ENCODE measurements at regions not wholly inside any gene's neighbourhood (a gene's known extent, or its start where the extent isn't known, plus 50 kb on each side); places are given as distances from the start of the nearest gene placed in this dataset.

DNA sequence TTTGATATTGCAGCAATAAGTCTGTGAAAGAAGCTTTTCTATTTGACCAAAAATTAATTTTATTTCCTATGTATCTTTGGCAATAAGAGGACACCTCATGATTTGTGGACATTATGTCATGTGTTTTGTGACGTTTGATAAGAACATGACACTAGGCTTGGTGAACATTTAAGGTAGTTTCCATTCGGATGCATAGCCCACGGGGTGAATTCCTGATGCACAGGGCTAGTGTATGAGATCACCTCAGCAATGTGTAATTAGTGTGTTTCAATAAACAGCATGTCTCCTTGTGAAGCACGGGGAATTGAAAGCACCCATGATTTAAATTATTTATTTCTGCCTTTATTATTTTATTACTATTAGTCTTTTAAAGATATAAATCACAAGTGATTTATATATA, 146.1 kb upstream of the LINC00305 start:
- Histone ChIP-seq H3K4me2 (ENCODE audit: low read length) (no peak overlapping the region), H3K36me3 (ENCODE audit: insufficient read depth, low read length) (no peaks in the 10 kb centered on the region), H3K9me3 (replicated peaks; ENCODE audit: low read length) (peaks cover 8% of the 10 kb centered on the region), H3K4me1 (ENCODE audit: control insufficient read depth, insufficient read depth, low read length) (no peaks in the 10 kb centered on the region), H3K9ac (ENCODE audit: low read depth, low read length) (no peak overlapping the region), H3K4me3 (ENCODE audit: low read length) (no peak overlapping the region), H3K27me3 (ENCODE audit: control insufficient read depth, insufficient read depth, low read length) (no peaks in the 10 kb centered on the region)

DNA sequence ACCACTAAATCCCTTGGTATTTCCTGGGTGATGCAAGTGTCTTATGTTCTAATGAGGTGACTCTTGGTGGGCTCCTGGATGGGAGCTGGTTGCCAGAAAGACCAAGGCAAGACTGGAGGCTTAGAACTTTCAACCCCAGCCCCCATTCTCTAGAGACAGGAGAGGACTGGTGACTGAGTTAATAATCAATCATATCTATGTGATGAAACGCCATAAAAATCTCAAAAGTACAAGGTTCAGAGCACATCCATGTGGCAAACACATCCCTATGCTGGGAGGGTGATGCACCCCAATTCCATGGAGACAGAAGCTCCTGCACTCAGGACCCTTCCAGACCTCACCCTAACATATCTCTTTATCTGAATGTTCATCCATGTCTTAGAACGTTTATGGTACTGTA, 139.5 kb upstream of the LINC00305 start:
- H3K4me3 ChIP-seq (ENCODE audit: low read length): no peak overlapping the region
- H3K9me3 ChIP-seq (replicated peaks; ENCODE audit: low read length): peaks cover 15% of the 10 kb centered on the region
- H3K36me3 ChIP-seq (ENCODE audit: insufficient read depth, low read length): no peaks in the 10 kb centered on the region
- H3K4me1 ChIP-seq (ENCODE audit: control insufficient read depth, insufficient read depth, low read length): no peaks in the 10 kb centered on the region
- H3K9ac ChIP-seq (ENCODE audit: low read depth, low read length): no peak overlapping the region
- no peak overlapping the region for H3K4me2 ChIP-seq (ENCODE audit: low read length)
- no peaks in the 10 kb centered on the region for H3K27me3 ChIP-seq (ENCODE audit: control insufficient read depth, insufficient read depth, low read length)

DNA sequence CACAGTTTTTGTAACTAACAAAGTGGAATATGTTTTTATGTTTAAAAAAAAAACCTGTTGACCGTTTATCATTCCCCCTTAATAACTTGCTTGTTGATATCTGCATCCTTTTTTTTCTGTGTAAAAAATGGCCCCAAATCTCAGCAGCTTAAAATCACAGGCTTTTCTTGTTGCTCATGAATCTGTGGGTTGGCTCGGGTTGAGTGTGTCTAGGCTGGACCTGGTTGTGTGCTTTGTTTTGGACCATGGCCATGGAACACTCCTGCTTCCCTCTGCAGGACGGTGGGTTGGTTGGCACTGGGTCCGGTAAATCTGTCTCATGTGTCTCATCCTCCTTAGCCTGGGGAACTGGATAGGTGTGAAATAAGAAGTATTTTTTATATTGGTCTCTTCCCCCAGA, 139.0 kb upstream of the LINC00305 start:
- H3K9me3 ChIP-seq (replicated peaks; ENCODE audit: low read length): peaks cover 15% of the 10 kb centered on the region
- no peaks in the 10 kb centered on the region for H3K36me3 ChIP-seq (ENCODE audit: insufficient read depth, low read length)
- H3K4me2 ChIP-seq (ENCODE audit: low read length): no peak overlapping the region
- no peaks in the 10 kb centered on the region for H3K4me1 ChIP-seq (ENCODE audit: control insufficient read depth, insufficient read depth, low read length)
- H3K27me3 ChIP-seq (ENCODE audit: control insufficient read depth, insufficient read depth, low read length): no peaks in the 10 kb centered on the region
- no peak overlapping the region for H3K4me3 ChIP-seq (ENCODE audit: low read length)
- H3K9ac ChIP-seq (ENCODE audit: low read depth, low read length): no peak overlapping the region

- H3K9ac ChIP-seq (ENCODE audit: low read depth, low read length): no peak overlapping the region
- H3K4me3 ChIP-seq (ENCODE audit: low read length): no peak overlapping the region
- H3K4me1 ChIP-seq (ENCODE audit: control insufficient read depth, insufficient read depth, low read length): no peaks in the 10 kb centered on the region
- H3K27me3 ChIP-seq (ENCODE audit: control insufficient read depth, insufficient read depth, low read length): no peaks in the 10 kb centered on the region
- peaks cover 5% of the 10 kb centered on the region for H3K9me3 ChIP-seq (replicated peaks; ENCODE audit: low read length)
- H3K36me3 ChIP-seq (ENCODE audit: insufficient read depth, low read length): no peaks in the 10 kb centered on the region
- H3K4me2 ChIP-seq (ENCODE audit: low read length): no peak overlapping the region
Measured at GRCh38 chr18:64283059-64283458, 134.2 kb upstream of the LINC00305 start.

DNA sequence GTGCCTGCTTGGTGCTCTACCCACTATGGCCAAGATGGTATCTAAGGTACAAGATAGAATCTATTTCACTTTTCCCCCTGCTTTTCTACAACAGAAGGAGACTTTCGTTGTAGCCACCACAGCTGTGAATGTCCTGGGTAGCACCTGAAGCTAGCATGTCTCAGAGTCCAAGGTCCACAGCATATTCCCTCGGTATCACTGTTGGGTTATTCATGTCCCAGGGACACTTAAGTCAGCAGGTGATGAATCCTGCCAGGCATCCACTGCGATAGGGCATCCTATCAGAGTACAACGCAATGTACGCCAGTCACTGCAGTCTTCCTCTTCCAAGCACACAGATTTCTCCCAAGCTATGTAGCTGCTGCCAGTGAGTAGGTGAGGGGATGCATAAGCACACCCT, 129.1 kb upstream of the LINC00305 start:
- no peaks in the 10 kb centered on the region for H3K4me1 ChIP-seq (ENCODE audit: control insufficient read depth, insufficient read depth, low read length)
- no peak overlapping the region for H3K4me3 ChIP-seq (ENCODE audit: low read length)
- no peak overlapping the region for H3K9ac ChIP-seq (ENCODE audit: low read depth, low read length)
- no peaks in the 10 kb centered on the region for H3K36me3 ChIP-seq (ENCODE audit: insufficient read depth, low read length)
- H3K4me2 ChIP-seq (ENCODE audit: low read length): no peak overlapping the region
- H3K9me3 ChIP-seq (replicated peaks; ENCODE audit: low read length): peaks cover 8% of the 10 kb centered on the region
- no peaks in the 10 kb centered on the region for H3K27me3 ChIP-seq (ENCODE audit: control insufficient read depth, insufficient read depth, low read length)

DNA sequence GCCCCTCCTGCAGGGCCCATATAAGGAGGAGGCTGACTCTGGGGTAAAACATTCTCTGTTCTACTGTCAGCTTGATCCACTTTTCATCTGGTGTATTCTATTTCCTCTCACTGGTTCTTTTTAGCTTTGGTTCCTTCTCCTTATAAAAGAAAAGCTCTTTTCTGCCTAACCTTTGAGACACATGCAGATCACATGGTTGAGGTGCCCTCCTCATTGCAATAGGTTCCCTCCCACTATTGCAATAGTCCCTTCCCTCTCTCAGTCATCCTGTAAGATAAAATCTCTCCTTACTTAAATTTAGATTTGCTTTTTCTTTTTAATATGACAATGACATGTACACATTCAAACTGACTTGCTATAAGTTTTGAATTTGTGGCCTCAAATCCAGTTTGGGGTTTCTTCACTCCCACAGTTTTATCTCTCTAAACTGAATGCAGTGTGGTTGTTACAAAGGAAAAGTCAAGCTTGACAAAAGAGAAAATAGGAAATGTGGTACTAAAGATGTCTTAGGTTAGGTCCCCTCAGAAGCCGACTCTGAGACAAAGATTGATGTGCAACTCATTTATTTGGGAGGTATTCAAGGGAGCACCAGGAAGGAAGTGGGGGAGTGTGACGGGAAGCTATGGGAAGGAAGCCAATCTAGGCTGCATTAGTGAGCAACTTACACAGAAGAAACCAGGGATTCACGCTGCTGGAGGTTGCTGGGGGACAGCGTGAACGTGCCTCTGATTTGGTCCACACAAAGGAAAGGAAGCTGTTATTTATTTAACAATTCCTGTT, 127.6 kb upstream of the LINC00305 start:
- H3K4me3 ChIP-seq (ENCODE audit: low read length): no peak overlapping the region
- H3K36me3 ChIP-seq (ENCODE audit: insufficient read depth, low read length): no peaks in the 10 kb centered on the region
- H3K4me1 ChIP-seq (ENCODE audit: control insufficient read depth, insufficient read depth, low read length): no peaks in the 10 kb centered on the region
- H3K4me2 ChIP-seq (ENCODE audit: low read length): no peak overlapping the region
- H3K27me3 ChIP-seq (ENCODE audit: control insufficient read depth, insufficient read depth, low read length): no peaks in the 10 kb centered on the region
- H3K9ac ChIP-seq (ENCODE audit: low read depth, low read length): no peak overlapping the region
- H3K9me3 ChIP-seq (replicated peaks; ENCODE audit: low read length): peaks cover 8% of the 10 kb centered on the region

DNA sequence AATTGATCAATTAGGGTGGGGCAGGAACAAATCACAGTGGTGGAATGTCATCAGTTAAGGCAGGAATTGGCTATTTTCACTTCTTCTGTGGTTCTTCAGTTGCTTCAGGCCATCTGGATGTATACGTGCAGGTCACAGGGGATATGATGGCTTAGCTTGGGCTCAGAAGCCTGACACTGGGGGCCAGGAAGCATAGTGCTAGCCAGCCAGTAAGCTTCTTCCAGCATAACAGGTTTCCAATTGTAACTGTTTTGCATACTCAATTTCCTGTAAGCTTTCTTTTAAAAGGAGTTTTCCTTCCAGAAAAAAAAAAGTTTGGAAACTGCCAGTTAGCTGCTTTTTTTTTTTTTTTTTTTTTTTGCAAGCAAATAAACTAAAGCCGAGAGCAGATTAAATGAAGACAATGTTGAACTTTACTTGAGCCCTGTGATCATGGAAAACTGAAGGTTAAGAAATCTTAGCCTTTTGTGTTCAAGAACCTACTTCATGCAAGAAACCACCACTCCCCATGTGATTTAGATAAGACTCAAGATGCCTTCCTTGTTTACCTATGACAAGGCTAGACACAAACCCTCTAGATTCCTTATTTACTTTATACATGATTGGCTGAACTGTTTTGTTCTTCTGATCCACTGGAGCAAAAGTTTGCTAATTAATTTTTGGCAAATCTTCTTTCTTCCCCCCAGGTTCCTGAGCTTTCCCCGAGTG, 126.9 kb upstream of the LINC00305 start:
- H3K36me3 ChIP-seq (ENCODE audit: insufficient read depth, low read length): no peaks in the 10 kb centered on the region

GRCh38 chr18:64273724-64274123, 124.8 kb upstream of the LINC00305 start:
- no peak overlapping the region for H3K4me3 ChIP-seq (ENCODE audit: low read length)
- H3K4me1 ChIP-seq (ENCODE audit: control insufficient read depth, insufficient read depth, low read length): no peaks in the 10 kb centered on the region
- peaks cover 4% of the 10 kb centered on the region for H3K9me3 ChIP-seq (replicated peaks; ENCODE audit: low read length)

More for the DNA sequence above, 126.9 kb upstream of the LINC00305 start:
- Histone ChIP-seq H3K4me3 (ENCODE audit: low read length) (no peak overlapping the region), H3K4me1 (ENCODE audit: control insufficient read depth, insufficient read depth, low read length) (no peaks in the 10 kb centered on the region), H3K27me3 (ENCODE audit: control insufficient read depth, insufficient read depth, low read length) (no peaks in the 10 kb centered on the region), H3K4me2 (ENCODE audit: low read length) (no peak overlapping the region), H3K9ac (ENCODE audit: low read depth, low read length) (no peak overlapping the region), H3K9me3 (replicated peaks; ENCODE audit: low read length) (peaks cover 7% of the 10 kb centered on the region)

DNA sequence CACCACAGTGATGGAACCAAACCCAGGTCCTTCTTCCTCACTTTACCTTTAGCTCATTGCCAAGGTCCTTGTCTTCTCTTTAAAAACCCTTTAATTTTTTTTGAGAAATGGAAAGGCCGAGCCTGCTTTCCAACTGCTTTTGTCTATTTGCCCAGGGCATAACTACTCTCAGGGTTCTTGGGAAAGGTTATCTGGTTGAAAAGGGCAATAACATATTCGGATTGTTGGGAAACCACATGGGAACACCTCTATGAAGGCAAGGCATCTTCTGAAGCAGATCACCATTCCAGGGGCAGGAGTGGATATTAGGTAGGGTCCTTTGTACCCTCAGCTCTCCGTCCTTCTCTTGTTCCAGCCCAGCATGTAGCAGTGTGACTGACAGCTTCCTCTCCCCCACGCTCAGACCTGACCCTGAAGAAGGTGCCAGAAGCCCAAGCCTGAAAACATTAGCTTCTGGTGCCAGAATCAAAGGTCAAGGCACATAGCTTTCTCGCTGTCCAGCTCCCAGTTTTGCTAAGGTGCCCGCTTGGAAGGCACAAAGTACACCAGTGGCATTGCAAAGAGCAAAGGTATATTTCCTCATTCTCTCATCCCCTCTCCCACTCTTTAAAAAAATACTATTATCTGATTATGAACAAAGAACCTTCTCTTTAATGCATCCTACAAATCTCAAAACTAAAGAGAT, 123.2 kb upstream of the LINC00305 start:
- Histone ChIP-seq H3K4me1 (ENCODE audit: control insufficient read depth, insufficient read depth, low read length) (no peaks in the 10 kb centered on the region), H3K9ac (ENCODE audit: low read depth, low read length) (no peak overlapping the region), H3K4me2 (ENCODE audit: low read length) (no peak overlapping the region)

More at GRCh38 chr18:64273724-64274123, 124.8 kb upstream of the LINC00305 start:
- no peak overlapping the region for H3K9ac ChIP-seq (ENCODE audit: low read depth, low read length)
- H3K36me3 ChIP-seq (ENCODE audit: insufficient read depth, low read length): no peaks in the 10 kb centered on the region
- no peaks in the 10 kb centered on the region for H3K27me3 ChIP-seq (ENCODE audit: control insufficient read depth, insufficient read depth, low read length)
- H3K4me2 ChIP-seq (ENCODE audit: low read length): no peak overlapping the region

DNA sequence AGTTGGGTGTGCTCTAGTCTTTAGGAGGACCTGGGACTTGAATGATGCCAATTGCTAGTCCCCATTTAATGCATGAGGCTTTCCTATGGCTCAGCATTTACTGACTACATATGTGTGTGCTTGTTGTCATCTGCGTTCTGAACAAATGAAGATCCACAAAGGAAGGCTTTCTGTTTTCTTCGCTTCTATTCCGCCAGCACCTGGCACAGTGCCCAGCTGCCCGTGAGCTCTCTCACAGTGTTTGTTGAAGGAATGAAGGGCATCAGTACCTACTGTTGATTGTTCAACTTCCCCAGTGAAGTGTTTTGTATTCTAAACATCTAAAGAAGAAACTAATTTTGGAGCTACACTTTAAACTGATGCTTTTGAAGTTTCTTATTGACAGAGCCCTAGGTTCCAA, 122.4 kb upstream of the LINC00305 start:
- Histone ChIP-seq H3K27me3 (ENCODE audit: control insufficient read depth, insufficient read depth, low read length) (no peaks in the 10 kb centered on the region), H3K36me3 (ENCODE audit: insufficient read depth, low read length) (no peaks in the 10 kb centered on the region), H3K9me3 (replicated peaks; ENCODE audit: low read length) (no peaks in the 10 kb centered on the region), H3K4me2 (ENCODE audit: low read length) (no peak overlapping the region), H3K4me3 (ENCODE audit: low read length) (no peak overlapping the region), H3K4me1 (ENCODE audit: control insufficient read depth, insufficient read depth, low read length) (no peaks in the 10 kb centered on the region), H3K9ac (ENCODE audit: low read depth, low read length) (no peak overlapping the region)

More for the DNA sequence above, 123.2 kb upstream of the LINC00305 start:
- no peak overlapping the region for H3K4me3 ChIP-seq (ENCODE audit: low read length)
- no peaks in the 10 kb centered on the region for H3K27me3 ChIP-seq (ENCODE audit: control insufficient read depth, insufficient read depth, low read length)
- no peaks in the 10 kb centered on the region for H3K36me3 ChIP-seq (ENCODE audit: insufficient read depth, low read length)
- H3K9me3 ChIP-seq (replicated peaks; ENCODE audit: low read length): peaks cover 4% of the 10 kb centered on the region

DNA sequence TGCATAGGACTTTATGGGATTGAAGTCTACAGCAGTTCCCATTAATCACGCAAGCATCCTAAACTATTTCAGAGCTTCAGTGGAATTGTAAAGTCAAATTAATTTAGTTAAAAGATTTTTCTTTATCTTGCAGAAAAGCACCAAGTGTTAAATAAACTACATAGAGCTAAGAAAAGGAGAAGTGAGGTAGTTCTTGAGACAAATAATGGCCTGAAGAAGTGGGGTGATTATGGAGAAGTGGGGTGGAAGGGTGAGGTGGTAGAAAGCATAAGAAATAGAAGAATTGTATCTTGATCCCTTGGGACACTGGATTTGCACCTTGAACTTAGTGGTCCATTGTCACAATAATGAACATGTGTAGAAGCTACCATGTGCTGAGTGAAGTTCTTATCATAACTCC, 121.7 kb upstream of the LINC00305 start:
- Histone ChIP-seq H3K36me3 (ENCODE audit: insufficient read depth, low read length) (no peaks in the 10 kb centered on the region), H3K4me1 (ENCODE audit: control insufficient read depth, insufficient read depth, low read length) (no peaks in the 10 kb centered on the region), H3K4me3 (ENCODE audit: low read length) (no peak overlapping the region), H3K9me3 (replicated peaks; ENCODE audit: low read length) (no peaks in the 10 kb centered on the region), H3K4me2 (ENCODE audit: low read length) (no peak overlapping the region), H3K27me3 (ENCODE audit: control insufficient read depth, insufficient read depth, low read length) (no peaks in the 10 kb centered on the region), H3K9ac (ENCODE audit: low read depth, low read length) (no peak overlapping the region)
